ENCODE measurements at regions not wholly inside any gene's neighbourhood (a gene's known extent, or its start where the extent isn't known, plus 50 kb on each side); places are given as distances from the start of the nearest gene placed in this dataset.
"Not testable (repeated sequence)": the region's sequence is repeated elsewhere in the genome, so short reads cannot be mapped to it uniquely, and the experiment has no call there.

DNA sequence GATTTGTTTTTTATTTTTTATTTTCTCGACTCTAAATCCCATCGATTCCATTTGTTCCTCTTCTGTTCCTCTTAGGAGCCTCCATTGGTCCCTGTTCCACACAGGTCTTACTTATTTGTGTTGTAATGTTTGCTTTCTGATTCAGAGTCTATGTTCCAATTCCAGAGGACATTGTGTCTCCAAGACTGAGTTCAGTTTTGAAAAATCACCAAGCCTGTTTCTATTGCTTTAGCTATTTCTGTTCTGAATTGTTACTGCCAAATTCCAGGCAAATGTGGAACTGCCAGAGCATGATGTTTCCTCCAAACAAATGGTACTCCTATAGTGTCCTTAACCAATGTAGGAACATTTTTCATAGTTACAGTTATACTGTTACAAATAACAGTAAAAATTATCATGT, 270.9 kb upstream of the SPTLC3 start:
- H3K4me3 ChIP-seq = no peak overlapping the region
- no peaks in the 10 kb centered on the region for H3K36me3 ChIP-seq
- TF ChIP-seq, protein P1, sequence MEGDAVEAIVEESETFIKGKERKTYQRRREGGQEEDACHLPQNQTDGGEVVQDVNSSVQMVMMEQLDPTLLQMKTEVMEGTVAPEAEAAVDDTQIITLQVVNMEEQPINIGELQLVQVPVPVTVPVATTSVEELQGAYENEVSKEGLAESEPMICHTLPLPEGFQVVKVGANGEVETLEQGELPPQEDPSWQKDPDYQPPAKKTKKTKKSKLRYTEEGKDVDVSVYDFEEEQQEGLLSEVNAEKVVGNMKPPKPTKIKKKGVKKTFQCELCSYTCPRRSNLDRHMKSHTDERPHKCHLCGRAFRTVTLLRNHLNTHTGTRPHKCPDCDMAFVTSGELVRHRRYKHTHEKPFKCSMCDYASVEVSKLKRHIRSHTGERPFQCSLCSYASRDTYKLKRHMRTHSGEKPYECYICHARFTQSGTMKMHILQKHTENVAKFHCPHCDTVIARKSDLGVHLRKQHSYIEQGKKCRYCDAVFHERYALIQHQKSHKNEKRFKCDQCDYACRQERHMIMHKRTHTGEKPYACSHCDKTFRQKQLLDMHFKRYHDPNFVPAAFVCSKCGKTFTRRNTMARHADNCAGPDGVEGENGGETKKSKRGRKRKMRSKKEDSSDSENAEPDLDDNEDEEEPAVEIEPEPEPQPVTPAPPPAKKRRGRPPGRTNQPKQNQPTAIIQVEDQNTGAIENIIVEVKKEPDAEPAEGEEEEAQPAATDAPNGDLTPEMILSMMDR (IDR thresholded peaks at IDR 0.05) = no peak
- no peaks in the 10 kb centered on the region for H3K9me3 ChIP-seq
- intact Hi-C loops (cut with DNase I) = no loop called here
- peak overlapping the region; percentile 94 to 96 for H3K27ac ChIP-seq
- H3K27me3 ChIP-seq = no peaks in the 10 kb centered on the region
- peaks cover 9 to 25% of the 10 kb centered on the region in 2 donors for H3K4me1 ChIP-seq
- peak in 1 of 2 donors; percentile 65 for DNase-seq (ENCODE audit: low spot score in 2 of 2)

DNA sequence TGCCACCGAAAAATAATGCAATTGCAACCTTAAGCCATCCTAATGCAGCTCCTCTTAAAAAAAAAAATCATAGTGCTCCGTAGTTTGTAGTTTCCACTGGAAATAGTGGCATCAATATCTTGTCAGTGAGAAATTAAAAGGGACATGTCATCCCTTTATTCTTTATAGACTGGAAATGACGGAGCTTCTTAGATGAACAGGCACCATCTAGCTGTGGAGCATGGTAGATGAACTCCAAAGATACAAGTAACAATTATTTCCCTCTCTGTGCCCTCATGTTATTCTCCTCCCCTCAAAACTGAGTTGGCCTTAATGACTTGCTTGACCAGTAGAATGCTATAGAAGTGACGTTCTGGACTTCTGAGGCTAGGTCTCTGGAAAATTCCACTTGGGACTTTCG, 268.1 kb upstream of the SPTLC3 start:
- H3K27me3 ChIP-seq = no peaks in the 10 kb centered on the region
- no peak overlapping the region for H3K27ac ChIP-seq
- no peaks in the 10 kb centered on the region for H3K9me3 ChIP-seq
- intact Hi-C loops (cut with DNase I) = no loop called here
- peaks cover 14 to 25% of the 10 kb centered on the region in 2 donors for H3K4me1 ChIP-seq
- no peak for DNase-seq (ENCODE audit: low spot score in 2 of 2)
- TF ChIP-seq, protein P1 (IDR thresholded peaks at IDR 0.05) = no peak
- no peak overlapping the region for H3K4me3 ChIP-seq
- no peaks in the 10 kb centered on the region for H3K36me3 ChIP-seq

DNA sequence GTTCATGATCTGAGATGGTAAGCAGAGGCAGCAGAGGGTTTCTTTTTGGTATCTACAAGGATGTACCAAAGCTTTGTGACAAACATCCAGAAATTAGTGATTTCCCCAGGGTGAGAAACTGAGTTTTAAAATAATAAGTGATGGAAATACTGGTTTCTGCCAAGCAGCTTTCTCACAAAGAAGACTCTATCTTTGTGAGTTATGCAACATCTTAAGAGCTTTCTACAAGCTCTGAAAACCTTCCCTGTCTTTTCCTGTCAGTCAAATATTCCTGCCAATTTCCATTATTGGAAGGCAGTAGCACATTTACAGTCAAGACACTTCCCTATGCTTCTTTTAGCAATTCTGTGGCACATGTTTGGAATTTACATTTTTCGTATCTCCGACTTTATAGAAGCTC, 264.7 kb upstream of the SPTLC3 start:
- Histone ChIP-seq H3K27me3 (no peaks in the 10 kb centered on the region), H3K36me3 (no peaks in the 10 kb centered on the region), H3K4me3 (no peak overlapping the region), H3K27ac (no peak overlapping the region), H3K9me3 (no peaks in the 10 kb centered on the region), H3K4me1 (peaks cover 3 to 5% of the 10 kb centered on the region in 2 donors)
- DNase-seq (ENCODE audit: low spot score in 2 of 2) = no peak
- intact Hi-C loops (cut with DNase I) = no loop called here
- TF ChIP-seq, protein P1 (IDR thresholded peaks at IDR 0.05) = no peak

DNA sequence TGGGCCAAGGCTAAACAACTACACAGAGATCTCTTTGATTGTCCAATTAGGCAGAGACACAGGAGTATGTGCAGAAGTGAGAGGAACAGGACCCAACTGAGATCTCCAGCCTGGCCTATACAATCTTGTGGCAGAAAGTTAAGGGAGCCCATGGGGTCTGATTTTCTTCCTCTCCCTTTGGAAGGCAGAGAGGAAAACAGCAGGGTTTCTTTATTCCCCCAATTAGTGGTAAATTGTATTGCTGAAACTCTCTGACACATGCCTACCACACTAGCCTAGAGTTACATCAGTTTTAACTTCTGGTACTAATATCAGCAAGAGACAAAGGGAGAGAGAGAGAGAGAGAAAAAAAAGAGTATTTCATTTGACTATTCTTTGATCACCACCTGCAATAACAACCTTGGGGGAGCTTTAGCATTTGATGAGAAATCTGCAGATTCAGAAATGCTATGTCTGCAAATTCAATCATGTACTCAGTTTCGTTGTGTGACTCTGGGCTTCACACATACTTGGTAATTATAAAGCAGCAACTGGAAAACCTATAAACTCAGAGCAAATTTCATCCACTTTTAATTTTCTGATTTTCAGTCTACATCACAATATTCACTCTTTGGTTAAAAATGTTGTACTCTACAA, 260.3 kb upstream of the SPTLC3 start:
- no peaks in the 10 kb centered on the region for H3K4me1 ChIP-seq
- no peak overlapping the region for H3K27ac ChIP-seq
- no peak overlapping the region for H3K4me3 ChIP-seq
- no peak for DNase-seq (ENCODE audit: low spot score in 2 of 2)
- no peaks in the 10 kb centered on the region for H3K36me3 ChIP-seq
- H3K27me3 ChIP-seq = no peaks in the 10 kb centered on the region
- TF ChIP-seq, protein P1 (IDR thresholded peaks at IDR 0.05) = no peak
- intact Hi-C loops (cut with DNase I) = no loop called here
- H3K9me3 ChIP-seq = no peaks in the 10 kb centered on the region

DNA sequence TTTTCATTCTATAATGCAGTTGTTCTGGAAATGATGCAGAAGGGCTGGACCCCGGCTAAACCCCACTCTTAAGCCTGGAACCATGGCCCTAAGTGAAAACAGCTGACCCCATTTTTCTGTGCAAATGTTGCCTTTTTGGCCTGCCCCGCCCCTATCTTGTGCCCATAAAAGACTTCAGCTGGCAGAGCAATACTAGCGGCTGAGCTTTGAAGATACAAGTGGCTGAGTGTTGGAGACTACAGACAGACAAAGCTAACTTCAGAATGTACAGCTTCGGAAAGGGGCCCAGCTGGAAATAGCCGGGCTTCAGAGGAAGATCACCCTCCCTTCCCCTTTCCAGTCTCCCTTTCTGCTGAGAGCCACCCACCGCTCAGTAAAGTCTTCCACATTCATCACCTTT, 258.6 kb upstream of the SPTLC3 start:
- no peak for DNase-seq (ENCODE audit: low spot score in 2 of 2)
- Histone ChIP-seq H3K4me3 (no peak overlapping the region), H3K9me3 (no peaks in the 10 kb centered on the region), H3K36me3 (no peaks in the 10 kb centered on the region), H3K27ac (no peak overlapping the region), H3K27me3 (no peaks in the 10 kb centered on the region), H3K4me1 (no peaks in the 10 kb centered on the region)
- TF ChIP-seq, protein P1 (IDR thresholded peaks at IDR 0.05) = no peak
- intact Hi-C loops (cut with DNase I) = no loop called here

DNA sequence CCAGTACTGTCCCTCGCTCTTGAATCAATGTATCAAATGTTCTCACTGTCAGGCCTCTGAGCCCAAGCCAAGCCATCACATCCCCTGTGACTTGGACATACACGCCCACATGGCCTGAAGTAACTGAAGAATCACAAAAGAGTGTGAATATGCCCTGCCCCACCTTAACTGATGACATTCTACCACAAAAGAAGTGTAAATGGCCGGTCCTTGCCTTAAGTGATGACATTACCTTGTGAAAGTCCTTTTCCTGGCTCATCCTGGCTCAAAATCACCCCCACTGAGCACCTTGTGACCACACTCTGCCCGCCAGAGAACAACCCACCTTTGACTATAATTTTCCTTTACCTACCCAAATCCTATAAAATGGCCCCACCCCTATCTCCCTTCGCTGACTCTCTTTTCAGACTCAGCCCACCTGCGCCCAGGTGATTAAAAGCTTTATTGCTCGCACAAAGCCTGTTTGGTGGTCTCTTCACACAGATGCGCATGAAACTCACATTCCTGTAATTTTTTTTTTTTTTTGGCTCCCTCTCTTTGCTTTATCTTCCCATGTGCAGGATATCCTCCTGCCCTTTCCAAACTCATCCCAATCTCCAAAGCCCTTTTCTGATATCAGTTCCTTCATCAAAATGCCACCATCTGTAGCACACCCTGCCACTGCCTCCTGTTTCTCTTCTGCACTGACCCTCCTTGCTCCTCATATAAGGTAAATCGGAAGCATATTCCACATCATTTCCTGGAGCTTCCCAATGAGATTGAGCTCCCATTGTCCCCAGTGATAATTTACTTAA, 255.7 kb upstream of the SPTLC3 start:
- DNase-seq (ENCODE audit: low spot score in 2 of 2); H3K27ac ChIP-seq; H3K4me1 ChIP-seq: not testable (repeated sequence)

DNA sequence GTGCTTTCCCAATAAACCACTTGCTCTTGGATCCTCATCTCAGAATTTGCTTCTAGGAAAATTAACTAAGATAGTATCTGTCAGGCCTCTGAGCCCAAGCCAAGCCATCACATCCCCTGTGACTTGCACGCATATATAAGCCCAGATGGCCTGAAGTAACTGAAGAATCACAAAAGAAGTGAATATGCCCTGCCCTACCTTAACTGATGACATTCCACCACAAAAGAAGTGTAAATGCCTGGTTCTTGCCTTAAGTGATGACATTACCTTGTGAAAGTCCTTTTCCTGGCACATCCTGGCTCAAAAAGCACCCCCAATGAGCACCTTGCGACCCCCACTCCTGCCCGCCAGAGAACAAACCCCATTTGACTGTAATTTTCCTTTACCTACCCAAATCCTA, 255.0 kb upstream of the SPTLC3 start:
- H3K27ac ChIP-seq; H3K36me3 ChIP-seq; H3K4me3 ChIP-seq; H3K27me3 ChIP-seq; intact Hi-C loops (cut with DNase I); H3K4me1 ChIP-seq; DNase-seq (ENCODE audit: low spot score in 2 of 2); H3K9me3 ChIP-seq: not testable (repeated sequence)

More for the DNA sequence above, 255.7 kb upstream of the SPTLC3 start:
- H3K4me3 ChIP-seq; H3K9me3 ChIP-seq; H3K36me3 ChIP-seq; H3K27me3 ChIP-seq; intact Hi-C loops (cut with DNase I): not testable (repeated sequence)

DNA sequence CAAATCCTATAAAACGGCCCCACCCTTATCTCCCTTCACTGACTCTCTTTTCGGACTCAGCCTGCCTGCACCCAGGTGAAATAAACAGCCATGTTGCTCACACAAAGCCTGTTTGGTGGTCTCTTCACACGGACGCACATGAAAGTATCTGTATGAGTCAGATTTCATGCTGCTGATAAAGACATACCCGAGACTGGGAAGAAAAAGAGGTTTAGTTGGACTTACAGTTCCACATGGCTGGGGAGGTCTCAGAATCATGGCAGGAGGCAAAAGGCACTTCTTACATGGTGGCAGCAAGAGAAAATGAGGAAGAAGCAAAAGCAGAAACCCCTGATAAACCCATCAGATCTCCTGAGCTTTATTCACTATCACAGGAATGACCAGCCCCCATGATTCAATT, 249.3 kb upstream of the SPTLC3 start:
- H3K4me1 ChIP-seq; H3K4me3 ChIP-seq; H3K27me3 ChIP-seq; H3K9me3 ChIP-seq; intact Hi-C loops (cut with DNase I); H3K27ac ChIP-seq; DNase-seq (ENCODE audit: low spot score in 2 of 2); H3K36me3 ChIP-seq: not testable (repeated sequence)
